Stimulated activated CD8-positive, alpha-beta memory T cell treated with anti-CD3 and anti-CD28 coated beads, Interleukin-2, amount 100 ng/mL, for 48 hours (primary cell): ENCODE measurements at regions not wholly inside any gene's neighbourhood (a gene's known extent, or its start where the extent isn't known, plus 50 kb on each side); places are given as distances from the start of the nearest gene placed in this dataset.
"Not testable (repeated sequence)": the region's sequence is repeated elsewhere in the genome, so short reads cannot be mapped to it uniquely, and the experiment has no call there.

ENCODE experiments used
- DNase-seq, 2 donors: peaks; one replicate each; pipeline ENCODE4 v3.0.0-alpha.2; 2020; ENCODE audit warnings: low read depth in 2 of 2

GRCh38 chr10:36556468-36556867, 568.9 kb upstream of the ANKRD30A start:
- DNase-seq, result no peak

GRCh38 chr10:36555036-36555435, 570.4 kb upstream of the ANKRD30A start:
- no peak for DNase-seq

- no peak for DNase-seq
Observed at GRCh38 chr10:36547965-36548364, 577.4 kb upstream of the ANKRD30A start.

GRCh38 chr10:36542493-36542892, 582.9 kb upstream of the ANKRD30A start:
- no peak for DNase-seq

GRCh38 chr10:36540611-36541010, 584.8 kb upstream of the ANKRD30A start:
- no peak for DNase-seq

- DNase-seq, result no peak
Observed at GRCh38 chr10:36538953-36539586, 586.3 kb upstream of the ANKRD30A start.

GRCh38 chr10:36534471-36535002, 590.9 kb upstream of the ANKRD30A start:
- DNase-seq, result no peak

- no peak for DNase-seq
Observed at GRCh38 chr10:36533861-36534260, 591.5 kb upstream of the ANKRD30A start.

- DNase-seq, result no peak
Observed at GRCh38 chr10:36533316-36533715, 592.1 kb upstream of the ANKRD30A start.

GRCh38 chr10:36531621-36532020, 593.8 kb upstream of the ANKRD30A start:
- no peak for DNase-seq

- no peak for DNase-seq
Observed at GRCh38 chr10:36526033-36526432, 599.4 kb upstream of the ANKRD30A start.

GRCh38 chr10:36524126-36524525, 601.3 kb upstream of the ANKRD30A start:
- not testable (repeated sequence) for DNase-seq

- DNase-seq, result no peak
Observed at GRCh38 chr10:36519909-36520308, 605.5 kb upstream of the ANKRD30A start.

- no peak for DNase-seq
Observed at GRCh38 chr10:36516281-36516680, 609.1 kb upstream of the ANKRD30A start.

GRCh38 chr10:36515319-36515718, 610.1 kb upstream of the ANKRD30A start:
- DNase-seq, result no peak

- DNase-seq, result no peak
Observed at GRCh38 chr10:36507715-36508114, 617.7 kb upstream of the ANKRD30A start.

- DNase-seq, result no peak
Observed at GRCh38 chr10:36506697-36507496, 618.5 kb upstream of the ANKRD30A start.

GRCh38 chr10:36506261-36506660, 619.1 kb upstream of the ANKRD30A start:
- no peak for DNase-seq

GRCh38 chr10:36504758-36505157, 620.6 kb upstream of the ANKRD30A start:
- no peak for DNase-seq

- no peak for DNase-seq
Observed at GRCh38 chr10:36500266-36500665, 625.1 kb upstream of the ANKRD30A start.

GRCh38 chr10:36499693-36500092, 625.7 kb upstream of the ANKRD30A start:
- DNase-seq, result no peak

- no peak for DNase-seq
Observed at GRCh38 chr10:36496758-36497157, 628.6 kb upstream of the ANKRD30A start.

GRCh38 chr10:36494371-36494770, 631.0 kb upstream of the ANKRD30A start:
- no peak for DNase-seq
